Activated CD8-positive, alpha-beta memory T cell treated with anti-CD3 and anti-CD28 coated beads, Interleukin-2, amount 10 ng/mL, durations not matched to agents 7 days and 5 days (primary cell): ENCODE measurements at regions not wholly inside any gene's neighbourhood (a gene's known extent, or its start where the extent isn't known, plus 50 kb on each side); places are given as distances from the start of the nearest gene placed in this dataset.

Source experiments
- ATAC-seq: fragments of 150-1000 bp; cut with Tn5 transposase; one replicate; pipeline ENCODE4 v1.10.0; 2021; ENCODE audit warnings: moderate library complexity
- CTCF ChIA-PET: fragments of 350-600 bp; sonication (Branson Sonifier 250); formaldehyde crosslinking; loops from one replicate; lab custom pipeline; 2021; ENCODE audit warnings: antibody characterized with exemption; lab: Charles Lee
- DNase-seq: peaks from one replicate; pipeline ENCODE4 v3.0.0-alpha.2; 2020
- H3K27ac Mint-ChIP-seq: one replicate; pipeline ENCODE4 v1.8.0; 2021; ENCODE audit warnings: mild to moderate bottlenecking, mixed read lengths
- H3K27me3 Mint-ChIP-seq: one replicate; pipeline ENCODE4 v1.8.0; 2021; ENCODE audit warnings: mixed read lengths
- H3K36me3 Mint-ChIP-seq: one replicate; pipeline ENCODE4 v1.8.0; 2021; ENCODE audit warnings: mild to moderate bottlenecking, mixed read lengths
- H3K4me1 Mint-ChIP-seq: one replicate; pipeline ENCODE4 v1.8.0; 2021; ENCODE audit warnings: mixed read lengths
- H3K4me3 Mint-ChIP-seq: one replicate; pipeline ENCODE4 v1.8.0; 2021; ENCODE audit warnings: mild to moderate bottlenecking, moderate library complexity, mixed read lengths
- H3K9me3 Mint-ChIP-seq: one replicate; pipeline ENCODE4 v1.8.0; 2022; ENCODE audit warnings: low read depth, mixed read lengths

- Mint-ChIP-seq H3K9me3 (peaks cover 3% of the 10 kb centered on the region), H3K27ac (no peak overlapping the region), H3K36me3 (no peaks in the 10 kb centered on the region), H3K4me1 (no peaks in the 10 kb centered on the region), H3K4me3 (no peak overlapping the region), H3K27me3 (no peaks in the 10 kb centered on the region)
- ATAC-seq, result no peak
- no peak for DNase-seq
- CTCF ChIA-PET, result no interaction called here
Observed at GRCh38 chr2:235165631-235166030, 213.8 kb downstream of the SH3BP4 start.

- no peak for ATAC-seq
- peaks cover 3% of the 10 kb centered on the region for H3K9me3 Mint-ChIP-seq
- no peak for DNase-seq
- H3K36me3 Mint-ChIP-seq, result no peaks in the 10 kb centered on the region
- H3K4me3 Mint-ChIP-seq, result no peak overlapping the region
- H3K27ac Mint-ChIP-seq, result no peak overlapping the region
- CTCF ChIA-PET, result interaction anchor here (0.7 kb wide), 1 partner anchor 51 kb away, joined by 3 read pairs; no protein-coding TSS in a partner anchor
- no peaks in the 10 kb centered on the region for H3K27me3 Mint-ChIP-seq
- H3K4me1 Mint-ChIP-seq, result no peaks in the 10 kb centered on the region
Observed at GRCh38 chr2:235168174-235168979, 216.6 kb downstream of the SH3BP4 start.

GRCh38 chr2:235170016-235170415 lies 218.2 kb downstream of the SH3BP4 start:
- Mint-ChIP-seq H3K4me1 (no peaks in the 10 kb centered on the region), H3K9me3 (peaks cover 3% of the 10 kb centered on the region), H3K27me3 (no peaks in the 10 kb centered on the region), H3K27ac (no peak overlapping the region), H3K36me3 (no peaks in the 10 kb centered on the region), H3K4me3 (no peak overlapping the region)
- DNase-seq, result no peak
- no peak for ATAC-seq
- CTCF ChIA-PET, result no interaction called here

GRCh38 chr2:235170536-235171521 lies 219.0 kb downstream of the SH3BP4 start:
- CTCF ChIA-PET, result no interaction called here
- DNase-seq (no peak), ATAC-seq (no peak)
- Mint-ChIP-seq H3K36me3 (no peaks in the 10 kb centered on the region), H3K27me3 (no peaks in the 10 kb centered on the region), H3K4me1 (no peaks in the 10 kb centered on the region), H3K27ac (no peak overlapping the region), H3K4me3 (no peak overlapping the region), H3K9me3 (peaks cover 3% of the 10 kb centered on the region)

- H3K4me1 Mint-ChIP-seq, result no peaks in the 10 kb centered on the region
- no peaks in the 10 kb centered on the region for H3K27me3 Mint-ChIP-seq
- ATAC-seq, result no peak
- H3K9me3 Mint-ChIP-seq, result peaks cover 3% of the 10 kb centered on the region
- DNase-seq, result no peak
- H3K4me3 Mint-ChIP-seq, result no peak overlapping the region
- no peaks in the 10 kb centered on the region for H3K36me3 Mint-ChIP-seq
- CTCF ChIA-PET, result no interaction called here
- H3K27ac Mint-ChIP-seq, result no peak overlapping the region
Observed at GRCh38 chr2:235171550-235172031, 219.8 kb downstream of the SH3BP4 start.

- Mint-ChIP-seq H3K27me3 (no peaks in the 10 kb centered on the region), H3K4me1 (no peaks in the 10 kb centered on the region), H3K27ac (no peak overlapping the region), H3K9me3 (no peaks in the 10 kb centered on the region), H3K36me3 (no peaks in the 10 kb centered on the region), H3K4me3 (no peak overlapping the region)
- DNase-seq (no peak), ATAC-seq (no peak)
- CTCF ChIA-PET, result no interaction called here
Observed at GRCh38 chr2:235180642-235181041, 228.8 kb downstream of the SH3BP4 start.

- DNase-seq, result no peak
- no peak overlapping the region for H3K4me3 Mint-ChIP-seq
- H3K4me1 Mint-ChIP-seq, result no peaks in the 10 kb centered on the region
- H3K27me3 Mint-ChIP-seq, result no peaks in the 10 kb centered on the region
- ATAC-seq, result no peak
- CTCF ChIA-PET, result no interaction called here
- no peak overlapping the region for H3K27ac Mint-ChIP-seq
- H3K9me3 Mint-ChIP-seq, result no peaks in the 10 kb centered on the region
- H3K36me3 Mint-ChIP-seq, result no peaks in the 10 kb centered on the region
Observed at GRCh38 chr2:235183786-235184185, 232.0 kb downstream of the SH3BP4 start.

- H3K4me1 Mint-ChIP-seq, result no peaks in the 10 kb centered on the region
- CTCF ChIA-PET, result no interaction called here
- H3K27ac Mint-ChIP-seq, result no peak overlapping the region
- H3K4me3 Mint-ChIP-seq, result no peak overlapping the region
- ATAC-seq (no peak), DNase-seq (no peak)
- H3K9me3 Mint-ChIP-seq, result no peaks in the 10 kb centered on the region
- no peaks in the 10 kb centered on the region for H3K36me3 Mint-ChIP-seq
- H3K27me3 Mint-ChIP-seq, result peaks cover 2% of the 10 kb centered on the region
Observed at GRCh38 chr2:235187806-235188205, 236.0 kb downstream of the SH3BP4 start.

- Mint-ChIP-seq H3K36me3 (no peaks in the 10 kb centered on the region), H3K4me1 (no peaks in the 10 kb centered on the region), H3K27me3 (peaks cover 2% of the 10 kb centered on the region), H3K9me3 (no peaks in the 10 kb centered on the region), H3K27ac (no peak overlapping the region), H3K4me3 (no peak overlapping the region)
- DNase-seq (no peak), ATAC-seq (no peak)
- CTCF ChIA-PET, result no interaction called here
Observed at GRCh38 chr2:235191486-235191885, 239.7 kb downstream of the SH3BP4 start.

GRCh38 chr2:235191978-235192377 lies 240.2 kb downstream of the SH3BP4 start:
- no peak for ATAC-seq
- Mint-ChIP-seq H3K9me3 (no peaks in the 10 kb centered on the region), H3K4me1 (no peaks in the 10 kb centered on the region), H3K36me3 (no peaks in the 10 kb centered on the region), H3K4me3 (no peak overlapping the region), H3K27me3 (peaks cover 2% of the 10 kb centered on the region), H3K27ac (no peak overlapping the region)
- CTCF ChIA-PET, result no interaction called here
- no peak for DNase-seq

GRCh38 chr2:235194351-235194750 lies 242.5 kb downstream of the SH3BP4 start:
- H3K4me3 Mint-ChIP-seq, result no peak overlapping the region
- H3K27ac Mint-ChIP-seq, result no peak overlapping the region
- H3K9me3 Mint-ChIP-seq, result no peaks in the 10 kb centered on the region
- ATAC-seq, result no peak
- H3K4me1 Mint-ChIP-seq, result no peaks in the 10 kb centered on the region
- no peak for DNase-seq
- peaks cover 2% of the 10 kb centered on the region for H3K27me3 Mint-ChIP-seq
- no peaks in the 10 kb centered on the region for H3K36me3 Mint-ChIP-seq
- CTCF ChIA-PET, result no interaction called here

- ATAC-seq, result no peak
- Mint-ChIP-seq H3K4me1 (no peaks in the 10 kb centered on the region), H3K27me3 (peaks cover 2% of the 10 kb centered on the region), H3K36me3 (no peaks in the 10 kb centered on the region), H3K27ac (no peak overlapping the region), H3K4me3 (no peak overlapping the region), H3K9me3 (no peaks in the 10 kb centered on the region)
- no peak for DNase-seq
- CTCF ChIA-PET, result no interaction called here
Observed at GRCh38 chr2:235194836-235195235, 243.0 kb downstream of the SH3BP4 start.

GRCh38 chr2:235195921-235196320 lies 244.1 kb downstream of the SH3BP4 start:
- ATAC-seq (no peak), DNase-seq (no peak)
- Mint-ChIP-seq H3K4me1 (no peaks in the 10 kb centered on the region), H3K27me3 (peaks cover 2% of the 10 kb centered on the region), H3K36me3 (no peaks in the 10 kb centered on the region), H3K27ac (no peak overlapping the region), H3K4me3 (no peak overlapping the region), H3K9me3 (no peaks in the 10 kb centered on the region)
- CTCF ChIA-PET, result no interaction called here
